ENCODE measurements at regions not wholly inside any gene's neighbourhood (a gene's known extent, or its start where the extent isn't known, plus 50 kb on each side); places are given as distances from the start of the nearest gene placed in this dataset.

- ChIA-PET POLR2A (interaction anchor here (0.7 kb wide), 1 partner anchor 325 kb away, joined by 3 read pairs; no protein-coding TSS in a partner anchor), CTCF (ENCODE audit: unreplicated experiment) (interaction anchor here (0.5 kb wide), 1 partner anchor 76 kb away, joined by 3 read pairs; no protein-coding TSS in a partner anchor)
- intact Hi-C loops (cut with micrococcal nuclease; ENCODE audit: unreplicated experiment): no loop called here
Observed at GRCh38 chr15:88315221-88315878, 58.8 kb upstream of the NTRK3 start.

GRCh38 chr15:88312941-88313579 lies 56.5 kb upstream of the NTRK3 start:
- no peak overlapping the region for H3K4me2 ChIP-seq (ENCODE audit: low read length)
- DNase-seq (ENCODE audit: low spot score): no peak
- TF ChIP-seq EZH2phosphoT487 (IDR thresholded peaks at IDR 0.05; ENCODE audit: borderline replicate concordance, low read depth, low read length) (no peak), CTCF (conservative IDR thresholded peaks at IDR 0.05; ENCODE audit: low read length) (no peak)
- H3K9me2 ChIP-seq (ENCODE audit: insufficient read depth, low read length): no peaks in the 10 kb centered on the region
- H3K36me3 ChIP-seq (ENCODE audit: insufficient read depth, low read length): no peaks in the 10 kb centered on the region
- H3K27ac ChIP-seq (ENCODE audit: low read depth, low read length, poor library complexity, severe bottlenecking): no peak overlapping the region
- H3K4me3 ChIP-seq (ENCODE audit: low read depth, low read length, poor library complexity, severe bottlenecking): no peak overlapping the region
- CTCF ChIA-PET (ENCODE audit: unreplicated experiment): no interaction called here
- BruUV-seq (replicated peaks): no TSS peak
- peaks cover 8% of the 10 kb centered on the region; the same call in 1 of the 2 replicates for H3K9me3 ChIP-seq (ENCODE audit: low read length)
- POLR2A ChIA-PET: no interaction called here
- no peaks in the 10 kb centered on the region for H4K20me1 ChIP-seq (ENCODE audit: insufficient read depth, low read length)
- no peaks in the 10 kb centered on the region for H3K79me2 ChIP-seq (ENCODE audit: insufficient read depth, low read depth, low read length)
- H2AFZ ChIP-seq (ENCODE audit: low read length): no peak overlapping the region
- no peaks in the 10 kb centered on the region for H3K4me1 ChIP-seq (ENCODE audit: insufficient read depth, low read length, poor library complexity, severe bottlenecking)
- intact Hi-C loops (cut with micrococcal nuclease; ENCODE audit: unreplicated experiment): no loop called here

More at GRCh38 chr15:88315221-88315878, 58.8 kb upstream of the NTRK3 start:
- no peaks in the 10 kb centered on the region for H4K20me1 ChIP-seq (ENCODE audit: insufficient read depth, low read length)
- H3K4me2 ChIP-seq (ENCODE audit: low read length): no peak overlapping the region
- no peaks in the 10 kb centered on the region for H3K9me2 ChIP-seq (ENCODE audit: insufficient read depth, low read length)
- no peak overlapping the region for H3K27ac ChIP-seq (ENCODE audit: low read depth, low read length, poor library complexity, severe bottlenecking)
- no peak overlapping the region for H3K4me3 ChIP-seq (ENCODE audit: low read depth, low read length, poor library complexity, severe bottlenecking)
- no peak overlapping the region for H2AFZ ChIP-seq (ENCODE audit: low read length)
- TF ChIP-seq CTCF (conservative IDR thresholded peaks at IDR 0.05; ENCODE audit: low read length) (no peak), EZH2phosphoT487 (IDR thresholded peaks at IDR 0.05; ENCODE audit: borderline replicate concordance, low read depth, low read length) (no peak)
- no peaks in the 10 kb centered on the region for H3K79me2 ChIP-seq (ENCODE audit: insufficient read depth, low read depth, low read length)
- H3K4me1 ChIP-seq (ENCODE audit: insufficient read depth, low read length, poor library complexity, severe bottlenecking): no peaks in the 10 kb centered on the region
- no TSS peak for BruUV-seq (replicated peaks)
- H3K36me3 ChIP-seq (ENCODE audit: insufficient read depth, low read length): no peaks in the 10 kb centered on the region
- DNase-seq (ENCODE audit: low spot score): no peak
- peaks cover 8% of the 10 kb centered on the region; the same call in 1 of the 2 replicates for H3K9me3 ChIP-seq (ENCODE audit: low read length)

- CTCF ChIA-PET (ENCODE audit: unreplicated experiment): no interaction called here
- H3K9me3 ChIP-seq (ENCODE audit: low read length): no peaks in the 10 kb centered on the region
- no peaks in the 10 kb centered on the region for H3K4me1 ChIP-seq (ENCODE audit: insufficient read depth, low read length, poor library complexity, severe bottlenecking)
- no peak for DNase-seq (ENCODE audit: low spot score)
- H3K9me2 ChIP-seq (ENCODE audit: insufficient read depth, low read length): no peaks in the 10 kb centered on the region
- H3K4me3 ChIP-seq (ENCODE audit: low read depth, low read length, poor library complexity, severe bottlenecking): no peak overlapping the region
- no peaks in the 10 kb centered on the region for H3K36me3 ChIP-seq (ENCODE audit: insufficient read depth, low read length)
- no peak overlapping the region for H3K4me2 ChIP-seq (ENCODE audit: low read length)
- H4K20me1 ChIP-seq (ENCODE audit: insufficient read depth, low read length): no peaks in the 10 kb centered on the region
- H3K79me2 ChIP-seq (ENCODE audit: insufficient read depth, low read depth, low read length): no peaks in the 10 kb centered on the region
- TF ChIP-seq CTCF (conservative IDR thresholded peaks at IDR 0.05; ENCODE audit: low read length) (peak; percentile 38; the same call in 1 of the 2 replicates), EZH2phosphoT487 (IDR thresholded peaks at IDR 0.05; ENCODE audit: borderline replicate concordance, low read depth, low read length) (no peak)
- no peak overlapping the region for H3K27ac ChIP-seq (ENCODE audit: low read depth, low read length, poor library complexity, severe bottlenecking)
- POLR2A ChIA-PET: interaction anchor here (0.7 kb wide), 1 partner anchor 108 kb away, joined by 3 read pairs; no protein-coding TSS in a partner anchor
- H2AFZ ChIP-seq (ENCODE audit: low read length): no peak overlapping the region
- BruUV-seq (replicated peaks): no TSS peak
- intact Hi-C loops (cut with micrococcal nuclease; ENCODE audit: unreplicated experiment): no loop called here
Observed at GRCh38 chr15:88309363-88309762, 52.8 kb upstream of the NTRK3 start.

Data from OCI-LY7 (cell line).